ENCODE measurements at regions not wholly inside any gene's neighbourhood (a gene's known extent, or its start where the extent isn't known, plus 50 kb on each side); places are given as distances from the start of the nearest gene placed in this dataset.

GRCh38 chr16:64823481-64824075, 298.3 kb downstream of the CDH11 start:
- no peak for FAIRE-seq

- no peak for FAIRE-seq
Measured at GRCh38 chr16:64809876-64810629, 311.8 kb downstream of the CDH11 start.

GRCh38 chr16:64808474-64808873, 313.4 kb downstream of the CDH11 start:
- no peak for FAIRE-seq

- no peak for FAIRE-seq
Measured at GRCh38 chr16:64791756-64792155, 330.1 kb downstream of the CDH11 start.

GRCh38 chr16:64784635-64785034, 337.2 kb downstream of the CDH11 start:
- FAIRE-seq, result no peak

GRCh38 chr16:64782484-64782883, 339.4 kb downstream of the CDH11 start:
- FAIRE-seq, result no peak

GRCh38 chr16:64780445-64780844, 341.4 kb downstream of the CDH11 start:
- FAIRE-seq, result no peak

- FAIRE-seq, result no peak
Measured at GRCh38 chr16:64778777-64779176, 343.1 kb downstream of the CDH11 start.

GRCh38 chr16:64773638-64774037, 348.2 kb downstream of the CDH11 start:
- no peak for FAIRE-seq

- no peak for FAIRE-seq
Measured at GRCh38 chr16:64773184-64773583, 348.7 kb downstream of the CDH11 start.

GRCh38 chr16:64771273-64771672, 350.6 kb downstream of the CDH11 start:
- no peak for FAIRE-seq

GRCh38 chr16:64762211-64762610, 359.7 kb downstream of the CDH11 start:
- FAIRE-seq, result no peak

GRCh38 chr16:64754279-64754678, 367.6 kb downstream of the CDH11 start:
- no peak for FAIRE-seq

GRCh38 chr16:64751906-64752305, 370.0 kb downstream of the CDH11 start:
- no peak for FAIRE-seq

- no peak for FAIRE-seq
Measured at GRCh38 chr16:64749346-64749745, 372.5 kb downstream of the CDH11 start.

GRCh38 chr16:64745258-64745930, 376.5 kb downstream of the CDH11 start:
- FAIRE-seq, result no peak

- FAIRE-seq, result no peak
Measured at GRCh38 chr16:64742455-64743223, 379.2 kb downstream of the CDH11 start.

- no peak for FAIRE-seq
Measured at GRCh38 chr16:64740261-64740660, 381.6 kb downstream of the CDH11 start.

- no peak for FAIRE-seq
Measured at GRCh38 chr16:64738321-64738960, 383.4 kb downstream of the CDH11 start.

GRCh38 chr16:64736857-64737256, 385.0 kb downstream of the CDH11 start:
- FAIRE-seq, result no peak

- FAIRE-seq, result no peak
Measured at GRCh38 chr16:64731891-64732290, 390.0 kb downstream of the CDH11 start.

- FAIRE-seq, result no peak
Measured at GRCh38 chr16:64730261-64730660, 391.6 kb downstream of the CDH11 start.

GRCh38 chr16:64724339-64724738, 397.5 kb downstream of the CDH11 start:
- no peak for FAIRE-seq

All from TTC549 (cell line).